ENCODE measurements at regions not wholly inside any gene's neighbourhood (a gene's known extent, or its start where the extent isn't known, plus 50 kb on each side); places are given as distances from the start of the nearest gene placed in this dataset.

DNA sequence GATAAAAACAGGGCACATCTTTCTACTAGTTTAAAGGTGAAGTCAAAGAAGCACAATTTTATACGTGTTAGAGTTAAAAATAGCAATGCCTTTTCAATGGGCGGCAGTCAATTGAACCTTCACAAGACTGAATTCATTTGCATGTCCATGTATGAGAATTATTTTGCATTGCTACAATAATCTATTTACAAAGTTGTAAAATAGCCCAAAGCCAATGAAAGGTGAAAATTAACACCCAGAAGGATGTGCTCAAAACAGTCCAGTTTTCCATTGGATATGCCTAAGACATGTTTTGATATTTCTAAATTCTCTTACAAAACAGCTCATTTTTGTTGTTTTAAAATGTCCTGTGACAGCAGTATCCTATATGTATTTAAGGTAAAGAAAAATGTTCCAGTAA is 425.1 kb upstream of the SYT4 start:
- Histone ChIP-seq H3K9ac (ENCODE audit: low read length in 3 of 3) (no peak overlapping the region), H3K27ac (ENCODE audit: low read depth in 2 of 2, low read length in 2 of 2) (no peak overlapping the region), H3K4me3 (ENCODE audit: low read length in 3 of 3) (no peak overlapping the region), H3K4me1 (ENCODE audit: control insufficient read depth in 2 of 3, insufficient read depth in 2 of 3, low read depth in 1 of 3, low read length in 3 of 3) (no peaks in the 10 kb centered on the region), H3K36me3 (ENCODE audit: control insufficient read depth in 2 of 3, insufficient read depth in 3 of 3, low read length in 3 of 3) (no peaks in the 10 kb centered on the region), H3K9me3 (ENCODE audit: control insufficient read depth in 2 of 3, insufficient read depth in 1 of 3, low read length in 3 of 3) (no peaks in the 10 kb centered on the region), H3K27me3 (ENCODE audit: control insufficient read depth, insufficient read depth, low read length) (no peaks in the 10 kb centered on the region)
- intact Hi-C loops (cut with DNase I), result no loop called here
- FAIRE-seq (no peak), DNase-seq (no peak)
- TF ChIP-seq CTCF (IDR thresholded peaks at IDR 0.05; ENCODE audit: borderline replicate concordance, extremely low read depth, insufficient read depth), result no peak

DNA sequence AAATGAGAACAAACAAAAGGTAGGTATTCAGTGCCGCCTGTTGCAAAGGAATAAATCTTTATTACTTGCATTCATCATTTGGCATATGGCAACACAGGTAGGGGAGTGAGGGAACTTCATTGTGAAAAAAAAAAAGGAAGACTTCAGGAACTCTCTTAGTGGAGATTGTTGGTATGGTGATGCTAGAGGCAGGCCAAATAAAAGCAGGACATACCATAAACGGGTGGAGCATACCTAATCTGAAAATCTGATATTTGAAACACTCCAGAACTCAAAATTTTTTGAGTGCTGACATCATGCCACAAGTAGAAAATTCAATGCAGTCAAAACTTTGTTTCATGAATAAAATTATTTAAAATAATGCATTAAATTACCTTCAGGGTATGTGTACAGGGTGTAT is 425.8 kb upstream of the SYT4 start:
- no peak overlapping the region for H3K9ac ChIP-seq (ENCODE audit: low read length in 3 of 3)
- H3K4me1 ChIP-seq (ENCODE audit: control insufficient read depth in 2 of 3, insufficient read depth in 2 of 3, low read depth in 1 of 3, low read length in 3 of 3), result no peaks in the 10 kb centered on the region
- no peaks in the 10 kb centered on the region for H3K9me3 ChIP-seq (ENCODE audit: control insufficient read depth in 2 of 3, insufficient read depth in 1 of 3, low read length in 3 of 3)
- no peaks in the 10 kb centered on the region for H3K27me3 ChIP-seq (ENCODE audit: control insufficient read depth, insufficient read depth, low read length)
- no peak overlapping the region for H3K27ac ChIP-seq (ENCODE audit: low read depth in 2 of 2, low read length in 2 of 2)
- no peak overlapping the region for H3K4me3 ChIP-seq (ENCODE audit: low read length in 3 of 3)
- DNase-seq (no peak), FAIRE-seq (no peak)
- TF ChIP-seq CTCF (IDR thresholded peaks at IDR 0.05; ENCODE audit: borderline replicate concordance, extremely low read depth, insufficient read depth), result no peak
- H3K36me3 ChIP-seq (ENCODE audit: control insufficient read depth in 2 of 3, insufficient read depth in 3 of 3, low read length in 3 of 3), result no peaks in the 10 kb centered on the region
- intact Hi-C loops (cut with DNase I), result no loop called here

GRCh38 chr18:43705850-43706249 is 428.6 kb upstream of the SYT4 start:
- Histone ChIP-seq H3K4me3 (ENCODE audit: low read length in 3 of 3) (no peak overlapping the region), H3K27ac (ENCODE audit: low read depth in 2 of 2, low read length in 2 of 2) (no peak overlapping the region), H3K27me3 (ENCODE audit: control insufficient read depth, insufficient read depth, low read length) (no peaks in the 10 kb centered on the region), H3K4me1 (ENCODE audit: control insufficient read depth in 2 of 3, insufficient read depth in 2 of 3, low read depth in 1 of 3, low read length in 3 of 3) (no peaks in the 10 kb centered on the region), H3K9me3 (ENCODE audit: control insufficient read depth in 2 of 3, insufficient read depth in 1 of 3, low read length in 3 of 3) (no peaks in the 10 kb centered on the region), H3K36me3 (ENCODE audit: control insufficient read depth in 2 of 3, insufficient read depth in 3 of 3, low read length in 3 of 3) (no peaks in the 10 kb centered on the region), H3K9ac (ENCODE audit: low read length in 3 of 3) (no peak overlapping the region)
- TF ChIP-seq CTCF (IDR thresholded peaks at IDR 0.05; ENCODE audit: borderline replicate concordance, extremely low read depth, insufficient read depth), result no peak
- DNase-seq (no peak), FAIRE-seq (no peak)
- intact Hi-C loops (cut with DNase I), result no loop called here

DNA sequence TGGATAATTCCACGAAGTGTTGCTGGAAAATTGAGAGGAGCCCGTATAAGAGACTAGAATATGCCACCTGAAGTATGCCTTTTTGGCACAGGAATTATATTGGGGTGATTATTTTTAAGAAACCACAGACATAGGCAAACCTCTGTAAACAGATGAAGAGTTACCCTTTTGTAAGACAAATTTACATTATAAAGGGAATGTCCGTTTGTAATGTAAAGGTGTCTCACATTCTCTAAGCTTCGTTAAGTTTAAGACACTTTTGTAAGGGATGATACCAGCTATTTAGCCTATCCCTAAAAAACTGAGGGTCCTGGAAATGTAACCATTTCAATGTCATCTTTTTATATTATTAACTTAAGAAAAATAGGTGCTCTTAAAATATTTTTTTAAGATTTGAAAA is 432.8 kb upstream of the SYT4 start:
- H3K9ac ChIP-seq (ENCODE audit: low read length in 3 of 3), result no peak overlapping the region
- no peak for TF ChIP-seq CTCF (IDR thresholded peaks at IDR 0.05; ENCODE audit: borderline replicate concordance, extremely low read depth, insufficient read depth)
- H3K9me3 ChIP-seq (ENCODE audit: control insufficient read depth in 2 of 3, insufficient read depth in 1 of 3, low read length in 3 of 3), result no peaks in the 10 kb centered on the region
- FAIRE-seq (no peak), DNase-seq (no peak)
- H3K27ac ChIP-seq (ENCODE audit: low read depth in 2 of 2, low read length in 2 of 2), result no peak overlapping the region
- H3K27me3 ChIP-seq (ENCODE audit: control insufficient read depth, insufficient read depth, low read length), result no peaks in the 10 kb centered on the region
- intact Hi-C loops (cut with DNase I), result no loop called here
- H3K4me1 ChIP-seq (ENCODE audit: control insufficient read depth in 2 of 3, insufficient read depth in 2 of 3, low read depth in 1 of 3, low read length in 3 of 3), result no peaks in the 10 kb centered on the region
- no peaks in the 10 kb centered on the region for H3K36me3 ChIP-seq (ENCODE audit: control insufficient read depth in 2 of 3, insufficient read depth in 3 of 3, low read length in 3 of 3)
- H3K4me3 ChIP-seq (ENCODE audit: low read length in 3 of 3), result no peak overlapping the region

Measured in kidney (tissue), 13 donors.